SK-N-SH (cell line): ENCODE measurements at regions not wholly inside any gene's neighbourhood (a gene's known extent, or its start where the extent isn't known, plus 50 kb on each side); places are given as distances from the start of the nearest gene placed in this dataset.

Experiments
- CTCF ChIA-PET: fragments of 300-600, 350-600 bp; formaldehyde crosslinking; extraction: SDS; loops from one replicate; lab custom pipeline; 2021; lab: Yijun Ruan, JAX
- POLR2A ChIA-PET: fragments of 350-600 bp; sonication (Branson Sonifier 250); formaldehyde crosslinking; extraction: SDS; loops from one replicate; lab custom pipeline; 2020; ENCODE audit warnings: antibody characterized with exemption, inconsistent platforms; lab: Yijun Ruan, JAX
- DNase-seq: peaks from one replicate; pipeline ENCODE4 v3.0.0; 2012
- H2AFZ ChIP-seq: fragments of 200-600 bp; sonication (generic); 2 replicates; pipeline ENCODE4 v1.8.1; 2016; ENCODE audit warnings: antibody characterized with exemption, mild to moderate bottlenecking, low read depth
- H3F3A ChIP-seq: fragments of 200-600 bp; sonication (generic); replicated peaks from 2 replicates; pipeline ENCODE3; 2016; ENCODE audit warnings: antibody characterized with exemption, mild to moderate bottlenecking; ENCODE audit not compliant: insufficient read depth
- H3K27ac ChIP-seq, 2 experiments: fragments of 200-500 bp in 1 of 2; fragments of 200-600 bp in 1 of 2; sonication (Bioruptor generic) in 1 of 2; sonication (generic), shearing (Covaris generic) in 1 of 2; 2 replicates each; pipeline versions ENCODE4 v1.5.1 to v1.6.1; 2014 to 2016; ENCODE audit warnings: low read depth in 2 of 2, inconsistent platforms in 1 of 2, low read length in 1 of 2, mild to moderate bottlenecking in 1 of 2, mixed read lengths in 1 of 2
- H3K27me3 ChIP-seq: fragments of 200-600 bp; sonication (generic), shearing (Covaris generic); 2 replicates; pipeline ENCODE4 v1.6.1; 2016; ENCODE audit warnings: mixed run types; ENCODE audit not compliant: insufficient read depth
- H3K36me3 ChIP-seq, 2 experiments: fragments of 200-500 bp in 1 of 2; fragments of 200-600 bp in 1 of 2; sonication (Bioruptor generic) in 1 of 2; sonication (generic) in 1 of 2; replicated peaks in 1 of 2; 2 replicates each; pipeline versions ENCODE3 to v1.5.1; 2014 to 2016; ENCODE audit warnings: low read length in 1 of 2, mild to moderate bottlenecking in 1 of 2; ENCODE audit not compliant: insufficient read depth in 2 of 2, control insufficient read depth in 1 of 2
- H3K4me1 ChIP-seq, 2 experiments: fragments of 200-500 bp in 1 of 2; fragments of 200-600 bp in 1 of 2; sonication (Bioruptor generic) in 1 of 2; sonication (generic), shearing (Covaris generic) in 1 of 2; 2 replicates each; pipeline versions ENCODE4 v1.5.1 to v1.6.1; 2014 to 2016; ENCODE audit warnings: low read depth in 1 of 2, low read length in 1 of 2, mixed run types in 1 of 2; ENCODE audit not compliant: insufficient read depth in 2 of 2, control insufficient read depth in 1 of 2
- H3K4me2 ChIP-seq: fragments of 200-600 bp; sonication (generic), shearing (Covaris generic); 2 replicates; pipeline ENCODE4 v1.6.1; 2017; ENCODE audit warnings: mixed run types
- H3K4me3 ChIP-seq, 2 experiments: fragments of 200-500 bp in 1 of 2; fragments of 200-600 bp in 1 of 2; sonication (Bioruptor generic) in 1 of 2; sonication (generic), shearing (Covaris generic) in 1 of 2; 2 replicates each; pipeline versions ENCODE4 v1.5.1 to v1.8.1; 2014 to 2016; ENCODE audit warnings: low read depth in 2 of 2, inconsistent platforms in 1 of 2, low read length in 1 of 2, mild to moderate bottlenecking in 1 of 2, mixed read lengths in 1 of 2, moderate library complexity in 1 of 2
- H3K79me2 ChIP-seq: fragments of 200-600 bp; sonication (generic); 2 replicates; pipeline ENCODE4 v1.8.1; 2017; ENCODE audit warnings: mild to moderate bottlenecking; ENCODE audit not compliant: insufficient read depth
- H3K9ac ChIP-seq: fragments of 200-600 bp; sonication (generic); 2 replicates; pipeline ENCODE4 v1.6.1; 2017; ENCODE audit warnings: mixed run types
- H3K9me2 ChIP-seq: fragments of 200-600 bp; sonication (generic); 2 replicates; pipeline ENCODE4 v1.6.1; 2017; ENCODE audit warnings: mixed run types
- H3K9me3 ChIP-seq: fragments of 200-600 bp; sonication (generic); 2 replicates; pipeline ENCODE4 v1.6.1; 2017; ENCODE audit warnings: mixed run types, mild to moderate bottlenecking, moderate library complexity
- H4K20me1 ChIP-seq: fragments of 200-600 bp; sonication (generic); 2 replicates; pipeline ENCODE4 v1.6.1; 2017; ENCODE audit warnings: mild to moderate bottlenecking, mixed run types; ENCODE audit not compliant: insufficient read depth
- CHD2 ChIP-seq: fragments of 150-350 bp; IDR thresholded peaks from 2 replicates; pipeline ENCODE4 v1.6.1; 2018; ENCODE audit warnings: low read length; ENCODE audit not compliant: partially characterized antibody
- EP300 ChIP-seq, 2 experiments: IDR thresholded peaks; 2 replicates each; pipeline versions ENCODE4 v1.4.0 to v1.6.1; 2012; ENCODE audit warnings: borderline replicate concordance in 1 of 2, low read depth in 1 of 2, low read length in 1 of 2
- FOSL2 ChIP-seq: IDR thresholded peaks from 2 replicates; pipeline ENCODE4 v1.4.0; 2012; ENCODE audit warnings: low read depth, mild to moderate bottlenecking, moderate library complexity, borderline replicate concordance
- FOXJ3 ChIP-seq: sonication (generic); formaldehyde crosslinking; IDR thresholded peaks from 2 replicates; pipeline ENCODE4 v1.5.1; 2020; ENCODE audit warnings: mild to moderate bottlenecking, missing genetic modification reagents
- FOXM1 ChIP-seq: IDR thresholded peaks from 2 replicates; pipeline ENCODE4 v1.4.0; 2012; ENCODE audit warnings: low read depth, mild to moderate bottlenecking
- JUND ChIP-seq: IDR thresholded peaks from 2 replicates; pipeline ENCODE4 v1.4.0; 2012
- MEF2A ChIP-seq: IDR thresholded peaks from 2 replicates; pipeline ENCODE4 v1.4.0; 2012; ENCODE audit warnings: low read depth, borderline replicate concordance
- MXI1 ChIP-seq: IDR thresholded peaks from 2 replicates; pipeline ENCODE4 v1.6.1; 2012; ENCODE audit warnings: mild to moderate bottlenecking, low read depth, low read length, improper control_type of control experiment
- NFIC ChIP-seq: IDR thresholded peaks from 2 replicates; pipeline ENCODE4 v1.4.0; 2012; ENCODE audit warnings: borderline replicate concordance
- NRF1 ChIP-seq: IDR thresholded peaks from 2 replicates; pipeline ENCODE4 v1.6.1; 2012; ENCODE audit warnings: low read depth, mild to moderate bottlenecking, low read length
- PBX3 ChIP-seq: IDR thresholded peaks from 2 replicates; pipeline ENCODE4; 2012
- RCOR1 ChIP-seq: fragments of 150-350 bp; IDR thresholded peaks from 2 replicates; pipeline ENCODE4 v1.6.1; 2017; ENCODE audit warnings: antibody characterized with exemption, low read length
- SMC3 ChIP-seq: IDR thresholded peaks from 2 replicates; pipeline ENCODE4 v1.6.1; 2012; ENCODE audit warnings: low read depth, low read length, improper control_type of control experiment
- TAF1 ChIP-seq: IDR thresholded peaks from 2 replicates; pipeline ENCODE4 v1.6.1; 2012; ENCODE audit warnings: low read depth, mild to moderate bottlenecking, low read length, moderate library complexity, borderline replicate concordance
- TEAD4 ChIP-seq: IDR thresholded peaks from 2 replicates; pipeline ENCODE4 v1.4.0; 2012; ENCODE audit warnings: mild to moderate bottlenecking, borderline replicate concordance; ENCODE audit not compliant: insufficient read depth
- USF2 ChIP-seq: fragments of 150-350 bp; IDR thresholded peaks from 2 replicates; pipeline ENCODE4 v1.6.1; 2017; ENCODE audit warnings: antibody characterized with exemption, low read length, low read depth, borderline replicate concordance
- YY1 ChIP-seq: IDR thresholded peaks from 2 replicates; pipeline ENCODE4 v1.4.0; 2012; ENCODE audit warnings: low read depth, mild to moderate bottlenecking
- WGBS: methylation state at CpG from one replicate; pipeline ENCODE4 v1.1.6; 2017; ENCODE audit warnings: low lambda C conversion rate; 5-methylcytosine and 5-hydroxymethylcytosine counted together
- TF ChIP-seq, protein P1 (sequence below): IDR thresholded peaks from 2 replicates; pipeline ENCODE4 v1.6.1; 2012; ENCODE audit warnings: mild to moderate bottlenecking, low read depth, low read length, moderate library complexity

DNA sequence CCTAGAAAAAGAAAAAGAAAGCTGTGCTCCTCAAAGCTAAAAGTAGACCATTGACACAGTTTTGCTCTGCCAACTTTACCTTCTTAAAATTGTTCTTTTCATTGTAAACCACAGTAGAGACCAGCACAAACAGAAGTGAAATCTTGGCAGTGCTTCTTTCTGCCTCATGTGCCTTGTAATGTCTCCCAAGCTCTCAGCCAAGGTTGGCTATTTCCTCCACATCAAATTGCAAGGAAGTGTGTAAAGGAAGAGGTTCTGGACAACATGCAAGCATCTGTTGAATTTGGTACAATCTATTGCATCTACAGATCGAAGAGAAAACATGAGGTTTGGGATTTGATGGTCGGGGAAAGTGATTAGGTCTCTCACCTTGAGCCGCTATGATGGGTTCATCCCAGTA lies 83.3 kb upstream of the PNPT1 start:
- Histone ChIP-seq H3K9me2 (no peaks in the 10 kb centered on the region), H3K36me3 (no peaks in the 10 kb centered on the region), H3K4me2 (no peak overlapping the region), H2AFZ (no peak overlapping the region), H3K27ac (no peak overlapping the region), H3K79me2 (no peaks in the 10 kb centered on the region), H3K27me3 (no peaks in the 10 kb centered on the region), H3K4me3 (no peak overlapping the region), H4K20me1 (no peaks in the 10 kb centered on the region), H3F3A (peaks cover 17% of the 10 kb centered on the region), H3K4me1 (peaks cover 0 to 14% of the 10 kb centered on the region in 2 experiments; a peak in 2 of 4 replicates), H3K9ac (no peak overlapping the region), H3K9me3 (no peaks in the 10 kb centered on the region)
- CTCF ChIA-PET, result no interaction called here
- 69% methylated on average over 3 of the region's 3 CpGs for WGBS
- POLR2A ChIA-PET, result no interaction called here
- DNase-seq, result no peak
- TF ChIP-seq YY1 (no peak), FOSL2 (no peak), CHD2 (no peak), TAF1 (no peak), FOXM1 (no peak), PBX3 (no peak), NFIC (no peak), MXI1 (no peak), RCOR1 (no peak), EP300 (IDR thresholded peaks at IDR 0.05; ENCODE audit: borderline replicate concordance in 1 of 2, low read depth in 1 of 2, low read length in 1 of 2) (no peak), FOXJ3 (CRISPR knock-in tag) (no peak), TEAD4 (no peak), USF2 (no peak), JUND (no peak), NRF1 (no peak), SMC3 (no peak), MEF2A (no peak)
- TF ChIP-seq, protein P1, sequence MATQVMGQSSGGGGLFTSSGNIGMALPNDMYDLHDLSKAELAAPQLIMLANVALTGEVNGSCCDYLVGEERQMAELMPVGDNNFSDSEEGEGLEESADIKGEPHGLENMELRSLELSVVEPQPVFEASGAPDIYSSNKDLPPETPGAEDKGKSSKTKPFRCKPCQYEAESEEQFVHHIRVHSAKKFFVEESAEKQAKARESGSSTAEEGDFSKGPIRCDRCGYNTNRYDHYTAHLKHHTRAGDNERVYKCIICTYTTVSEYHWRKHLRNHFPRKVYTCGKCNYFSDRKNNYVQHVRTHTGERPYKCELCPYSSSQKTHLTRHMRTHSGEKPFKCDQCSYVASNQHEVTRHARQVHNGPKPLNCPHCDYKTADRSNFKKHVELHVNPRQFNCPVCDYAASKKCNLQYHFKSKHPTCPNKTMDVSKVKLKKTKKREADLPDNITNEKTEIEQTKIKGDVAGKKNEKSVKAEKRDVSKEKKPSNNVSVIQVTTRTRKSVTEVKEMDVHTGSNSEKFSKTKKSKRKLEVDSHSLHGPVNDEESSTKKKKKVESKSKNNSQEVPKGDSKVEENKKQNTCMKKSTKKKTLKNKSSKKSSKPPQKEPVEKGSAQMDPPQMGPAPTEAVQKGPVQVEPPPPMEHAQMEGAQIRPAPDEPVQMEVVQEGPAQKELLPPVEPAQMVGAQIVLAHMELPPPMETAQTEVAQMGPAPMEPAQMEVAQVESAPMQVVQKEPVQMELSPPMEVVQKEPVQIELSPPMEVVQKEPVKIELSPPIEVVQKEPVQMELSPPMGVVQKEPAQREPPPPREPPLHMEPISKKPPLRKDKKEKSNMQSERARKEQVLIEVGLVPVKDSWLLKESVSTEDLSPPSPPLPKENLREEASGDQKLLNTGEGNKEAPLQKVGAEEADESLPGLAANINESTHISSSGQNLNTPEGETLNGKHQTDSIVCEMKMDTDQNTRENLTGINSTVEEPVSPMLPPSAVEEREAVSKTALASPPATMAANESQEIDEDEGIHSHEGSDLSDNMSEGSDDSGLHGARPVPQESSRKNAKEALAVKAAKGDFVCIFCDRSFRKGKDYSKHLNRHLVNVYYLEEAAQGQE, result no peak
